AG04449 (cell line): ENCODE measurements at regions not wholly inside any gene's neighbourhood (a gene's known extent, or its start where the extent isn't known, plus 50 kb on each side); places are given as distances from the start of the nearest gene placed in this dataset.

Experiments
- CTCF ChIA-PET: fragments of 350-600 bp; formaldehyde crosslinking; extraction: SDS; loops from one replicate; lab custom pipeline; 2021; ENCODE audit warnings: antibody characterized with exemption; lab: Yijun Ruan, JAX
- POLR2A ChIA-PET: fragments of 400-600, 350-600 bp; formaldehyde crosslinking; extraction: SDS; loops from one replicate; lab custom pipeline; 2020; ENCODE audit warnings: antibody characterized with exemption, inconsistent platforms; lab: Yijun Ruan, JAX
- DNase-seq: peaks from one replicate; pipeline ENCODE4 v3.0.0-alpha.2; 2010; ENCODE audit warnings: low read depth, low spot score
- H3K4me3 ChIP-seq: 2 replicates; pipeline ENCODE4 v1.5.1; 2011; ENCODE audit warnings: low read depth, mild to moderate bottlenecking, control low read depth, low read length
- TF ChIP-seq, protein P1 (sequence below): IDR thresholded peaks from one replicate; pipeline ENCODE4 v1.5.1; 2011; ENCODE audit warnings: mild to moderate bottlenecking, moderate library complexity, low read length, control low read depth, inconsistent platforms; ENCODE audit not compliant: insufficient read depth; ENCODE audit errors: missing control alignments

- ChIA-PET POLR2A (no interaction called here), CTCF (interaction anchor here (1.1 kb wide), 1 partner anchor 11 kb away, joined by 3 read pairs; no protein-coding TSS in a partner anchor)
- no peak overlapping the region for H3K4me3 ChIP-seq
- TF ChIP-seq, protein P1, sequence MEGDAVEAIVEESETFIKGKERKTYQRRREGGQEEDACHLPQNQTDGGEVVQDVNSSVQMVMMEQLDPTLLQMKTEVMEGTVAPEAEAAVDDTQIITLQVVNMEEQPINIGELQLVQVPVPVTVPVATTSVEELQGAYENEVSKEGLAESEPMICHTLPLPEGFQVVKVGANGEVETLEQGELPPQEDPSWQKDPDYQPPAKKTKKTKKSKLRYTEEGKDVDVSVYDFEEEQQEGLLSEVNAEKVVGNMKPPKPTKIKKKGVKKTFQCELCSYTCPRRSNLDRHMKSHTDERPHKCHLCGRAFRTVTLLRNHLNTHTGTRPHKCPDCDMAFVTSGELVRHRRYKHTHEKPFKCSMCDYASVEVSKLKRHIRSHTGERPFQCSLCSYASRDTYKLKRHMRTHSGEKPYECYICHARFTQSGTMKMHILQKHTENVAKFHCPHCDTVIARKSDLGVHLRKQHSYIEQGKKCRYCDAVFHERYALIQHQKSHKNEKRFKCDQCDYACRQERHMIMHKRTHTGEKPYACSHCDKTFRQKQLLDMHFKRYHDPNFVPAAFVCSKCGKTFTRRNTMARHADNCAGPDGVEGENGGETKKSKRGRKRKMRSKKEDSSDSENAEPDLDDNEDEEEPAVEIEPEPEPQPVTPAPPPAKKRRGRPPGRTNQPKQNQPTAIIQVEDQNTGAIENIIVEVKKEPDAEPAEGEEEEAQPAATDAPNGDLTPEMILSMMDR = no peak
- no peak for DNase-seq
Observed at GRCh38 chr12:92047393-92047826, 98.2 kb downstream of the BTG1 start.

DNA sequence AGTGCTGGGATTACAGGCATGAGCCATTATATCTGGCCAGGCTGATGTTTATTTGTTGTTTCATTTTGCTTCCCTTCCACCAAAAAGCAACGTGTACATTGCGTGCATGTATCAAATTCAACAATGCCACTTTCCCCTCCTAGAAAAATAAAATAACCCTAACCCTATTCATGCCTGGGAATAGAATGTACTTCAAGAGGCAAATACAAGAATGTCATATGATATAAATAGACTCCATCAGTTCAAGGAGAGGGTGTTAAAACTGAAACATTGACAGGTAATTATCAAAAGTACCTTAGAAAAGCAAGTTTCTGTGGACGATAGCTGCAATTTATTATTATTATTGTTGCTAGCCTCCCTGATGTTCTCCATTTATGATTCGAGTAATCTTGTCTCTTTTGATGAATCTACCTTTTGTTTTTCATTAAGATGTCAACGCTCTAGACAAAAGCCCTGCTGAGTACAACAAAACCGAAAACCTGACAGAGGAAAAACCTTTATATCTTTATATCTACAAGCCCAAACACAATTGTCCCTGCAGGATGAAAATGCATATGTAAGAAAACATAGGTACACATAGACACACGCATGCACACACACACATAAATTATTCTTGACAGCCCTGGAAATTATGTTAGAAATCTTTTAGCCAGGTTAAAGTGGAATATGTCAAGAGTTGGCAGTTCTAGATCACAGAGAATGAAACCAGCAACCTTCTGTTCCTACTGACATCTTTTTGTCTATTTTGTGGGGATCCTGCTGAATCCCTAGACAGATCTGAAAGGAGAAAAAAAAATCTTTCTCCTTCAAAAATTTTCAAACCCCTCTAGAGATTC is 98.9 kb downstream of the BTG1 start:
- ChIA-PET CTCF (interaction anchor here (1.1 kb wide), 1 partner anchor 11 kb away, joined by 3 read pairs; no protein-coding TSS in a partner anchor), POLR2A (no interaction called here)
- no peak overlapping the region for H3K4me3 ChIP-seq
- TF ChIP-seq, protein P1 = no peak
- DNase-seq = no peak

DNA sequence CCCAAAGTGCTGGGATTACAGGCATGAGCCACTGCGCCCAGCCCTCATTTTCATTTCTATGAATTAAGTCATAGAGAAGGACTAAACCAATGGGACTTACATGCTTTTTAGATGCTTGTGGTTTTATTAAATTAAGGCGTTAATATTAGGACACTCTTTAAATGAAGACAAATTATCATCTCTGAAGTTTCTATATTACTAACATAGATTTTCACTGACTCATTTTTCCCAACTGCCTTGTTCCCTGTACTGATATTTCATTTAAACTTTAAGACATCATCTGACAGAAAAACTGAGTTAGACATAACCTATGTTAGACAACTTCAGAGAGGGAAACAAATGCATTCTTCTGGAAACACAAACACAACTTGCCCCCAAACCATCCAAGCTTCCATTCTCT is 99.8 kb downstream of the BTG1 start:
- TF ChIP-seq, protein P1 = no peak
- POLR2A ChIA-PET = no interaction called here
- CTCF ChIA-PET = no interaction called here
- no peak for DNase-seq
- H3K4me3 ChIP-seq = no peak overlapping the region

DNA sequence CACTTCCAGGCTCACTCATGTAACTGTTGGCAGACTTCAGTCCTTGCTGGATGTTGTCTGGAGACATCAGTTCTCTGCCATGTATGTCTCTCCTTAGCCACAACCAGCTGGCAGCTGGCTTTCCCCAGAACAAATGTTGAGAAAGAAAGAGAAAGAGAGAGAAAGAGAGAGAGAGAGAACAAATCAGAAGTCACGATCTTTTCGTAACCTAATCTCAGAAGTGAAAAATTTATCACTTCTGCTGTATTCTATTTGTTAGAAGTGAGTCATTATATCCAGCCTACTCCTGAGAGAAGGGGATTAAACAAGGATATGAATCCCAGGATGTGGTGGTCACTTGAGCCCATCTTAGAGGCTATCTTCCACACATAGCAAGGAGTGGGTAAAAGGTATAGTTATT is 101.2 kb downstream of the BTG1 start:
- H3K4me3 ChIP-seq = no peak overlapping the region
- CTCF ChIA-PET = no interaction called here
- DNase-seq = no peak
- POLR2A ChIA-PET = no interaction called here
- TF ChIP-seq, protein P1 = no peak

DNA sequence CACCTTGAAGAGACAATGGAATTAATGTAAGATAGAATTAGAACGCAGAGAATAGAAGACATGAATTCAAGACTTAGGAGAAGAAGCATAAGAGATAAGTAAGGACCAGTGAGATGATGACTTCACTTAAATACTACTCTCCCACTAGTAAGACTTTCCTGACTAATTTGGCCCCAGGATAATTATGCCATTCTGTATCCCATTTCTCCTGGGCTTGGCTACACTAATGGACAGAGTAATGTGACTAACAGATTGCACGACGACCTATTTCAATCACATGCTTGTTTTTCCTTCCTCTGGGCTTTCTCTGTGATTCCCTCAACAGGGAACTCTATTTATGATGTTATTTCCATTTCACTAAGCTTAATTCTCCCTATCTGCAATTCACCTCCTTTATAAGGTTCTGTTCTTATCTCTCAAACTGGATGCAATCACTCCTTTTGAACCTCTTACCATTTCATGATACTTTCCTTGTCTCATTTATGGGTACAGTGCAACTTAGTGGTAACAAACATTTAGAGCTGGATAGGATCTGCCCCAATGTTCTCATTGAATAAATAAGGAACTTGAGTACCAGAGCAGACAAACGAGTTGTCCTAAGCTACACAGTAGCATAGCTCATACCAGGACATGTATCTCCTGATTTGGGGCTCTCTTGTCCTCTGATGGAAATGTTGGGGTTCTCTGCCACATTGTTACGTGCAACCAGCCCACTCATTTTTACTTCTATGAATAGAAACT is 102.7 kb downstream of the BTG1 start:
- no peak for DNase-seq
- no peak overlapping the region for H3K4me3 ChIP-seq
- ChIA-PET POLR2A (no interaction called here), CTCF (no interaction called here)
- TF ChIP-seq, protein P1 = no peak

GRCh38 chr12:92041742-92042141 is 103.9 kb downstream of the BTG1 start:
- CTCF ChIA-PET = no interaction called here
- TF ChIP-seq, protein P1 = no peak

More at GRCh38 chr12:92041742-92042141, 103.9 kb downstream of the BTG1 start:
- POLR2A ChIA-PET = no interaction called here
- no peak for DNase-seq
- no peak overlapping the region for H3K4me3 ChIP-seq
